GM12878 (cell line): ENCODE measurements at regions not wholly inside any gene's neighbourhood (a gene's known extent, or its start where the extent isn't known, plus 50 kb on each side); places are given as distances from the start of the nearest gene placed in this dataset.

Source experiments
- ATAC-seq: fragments of 200-7000 bp; cut with Tn5 transposase; 3 replicates; pipeline ENCODE4 v1.9.1; 2020; ENCODE audit warnings: mild to moderate bottlenecking, moderate library complexity
- BruUV-seq: library from RNA; stranded (reverse); fragments of 400-500 nt; replicated peaks from 2 replicates; lab custom pipeline; 2021; lab: Mats Ljungman, UMichigan
- CTCF ChIA-PET: fragments of 300-600 bp; sonication (Branson Sonifier 250); formaldehyde crosslinking; extraction: SDS; loops from one replicate; lab custom pipeline; 2021; ENCODE audit warnings: inconsistent platforms; lab: Yijun Ruan, JAX
- POLR2A ChIA-PET: fragments of 350-600 bp; formaldehyde crosslinking; extraction: SDS; loops from one replicate; lab custom pipeline; 2021; ENCODE audit warnings: inconsistent platforms; lab: Charles Lee
- RAD21 ChIA-PET: fragments of 300-600 bp; sonication (Branson Sonifier 250); formaldehyde crosslinking; loops from one replicate; lab custom pipeline; 2023; ENCODE audit warnings: antibody characterized with exemption; ENCODE audit not compliant: unreplicated experiment; lab: Charles Lee
- SMC1A ChIA-PET: fragments of 300-600 bp; sonication (Branson Sonifier 250); formaldehyde crosslinking; loops from one replicate; lab custom pipeline; 2023; ENCODE audit not compliant: unreplicated experiment, uncharacterized antibody; lab: Charles Lee
- DNase-seq: peaks from one replicate; pipeline ENCODE4 v3.0.0-alpha.2; 2011; ENCODE audit warnings: low read depth, low spot score
- FAIRE-seq: peaks from 3 replicates; lab custom pipeline; 2011; peaks lifted over from hg19 to GRCh38; lab: Jason Lieb, UNC
- H2AFZ ChIP-seq: 2 replicates; pipeline ENCODE4 v1.6.0; 2011; ENCODE audit warnings: low read depth, low read length, control low read depth; ENCODE audit not compliant: control insufficient read depth
- H3K27ac ChIP-seq: 2 replicates; pipeline ENCODE4 v1.5.1; 2011; ENCODE audit warnings: control low read depth; ENCODE audit not compliant: control insufficient read depth, insufficient read depth
- H3K27me3 ChIP-seq, 2 experiments: replicated peaks in 1 of 2; 2 replicates each; pipeline versions ENCODE4 v1.6.0 to v1.6.1; 2011; ENCODE audit warnings: low read length in 1 of 2; ENCODE audit not compliant: control insufficient read depth in 2 of 2, insufficient read depth in 2 of 2
- H3K36me3 ChIP-seq, 2 experiments: 2 replicates each; pipeline ENCODE4 v1.5.1; 2011; ENCODE audit warnings: low read length in 1 of 2; ENCODE audit not compliant: control insufficient read depth in 2 of 2, insufficient read depth in 2 of 2
- H3K4me1 ChIP-seq: 2 replicates; pipeline ENCODE4 v1.6.1; 2011; ENCODE audit warnings: mild to moderate bottlenecking, low read length, moderate library complexity, mixed read lengths; ENCODE audit not compliant: control insufficient read depth, insufficient read depth
- H3K4me2 ChIP-seq: 2 replicates; pipeline ENCODE4 v1.6.0; 2011; ENCODE audit warnings: control low read depth; ENCODE audit not compliant: control insufficient read depth, insufficient read depth
- H3K4me3 ChIP-seq: fragments of 200-600 bp; sonication (generic); 2 replicates; pipeline ENCODE4 v1.5.1; 2016
- H3K79me2 ChIP-seq: 2 replicates; pipeline ENCODE4 v1.6.0; 2011; ENCODE audit warnings: low read length; ENCODE audit not compliant: control insufficient read depth, insufficient read depth
- H3K9ac ChIP-seq: 2 replicates; pipeline ENCODE4 v1.8.0; 2011; ENCODE audit warnings: low read length, control low read depth, mixed read lengths; ENCODE audit not compliant: control insufficient read depth, insufficient read depth
- H3K9me3 ChIP-seq: replicated peaks from 3 replicates; pipeline ENCODE4 v1.5.1; 2011; ENCODE audit warnings: mild to moderate bottlenecking, low read length; ENCODE audit not compliant: control insufficient read depth, insufficient read depth
- H4K20me1 ChIP-seq: 2 replicates; pipeline ENCODE4 v1.6.0; 2011; ENCODE audit not compliant: control insufficient read depth, insufficient read depth
- CBX5 ChIP-seq: sonication (generic); IDR thresholded peaks from 2 replicates; pipeline ENCODE4 v1.6.1; 2016; ENCODE audit warnings: low read depth, moderate library complexity, mild to moderate bottlenecking, inconsistent platforms
- FOXK2 ChIP-seq: fragments of 450-650 bp; IDR thresholded peaks from 2 replicates; pipeline ENCODE4 v1.6.1; 2017; ENCODE audit warnings: mild to moderate bottlenecking, moderate library complexity
- GABPA ChIP-seq: IDR thresholded peaks from 2 replicates; pipeline ENCODE4 v1.6.1; 2014; ENCODE audit warnings: antibody characterized with exemption, low read depth, mild to moderate bottlenecking, inconsistent platforms
- MEF2A ChIP-seq: IDR thresholded peaks from 2 replicates; pipeline ENCODE4 v1.6.1; 2011; ENCODE audit warnings: low read depth, mild to moderate bottlenecking, low read length, moderate library complexity; ENCODE audit not compliant: insufficient read depth
- NFYA ChIP-seq: IDR thresholded peaks from 2 replicates; pipeline ENCODE4 v1.6.1; 2011; ENCODE audit warnings: low read depth, mild to moderate bottlenecking, low read length, improper control_type of control experiment, borderline replicate concordance
- NR2C1 ChIP-seq: fragments of 450-650 bp; IDR thresholded peaks from 2 replicates; pipeline ENCODE4 v1.6.1; 2017; ENCODE audit warnings: antibody characterized with exemption, mild to moderate bottlenecking, moderate library complexity
- POLR2AphosphoS2 ChIP-seq: IDR thresholded peaks from 2 replicates; pipeline ENCODE4 v1.6.1; 2011; ENCODE audit warnings: low read depth, mild to moderate bottlenecking, low read length, improper control_type of control experiment, moderate library complexity
- RELA ChIP-seq: fragments of 450-650 bp; IDR thresholded peaks from 2 replicates; pipeline ENCODE4 v1.8.0; 2014; ENCODE audit warnings: borderline replicate concordance; ENCODE audit not compliant: partially characterized antibody
- SMAD1 ChIP-seq: fragments of 450-650 bp; IDR thresholded peaks from 2 replicates; pipeline ENCODE4 v1.6.1; 2018; ENCODE audit warnings: mild to moderate bottlenecking, low read depth; ENCODE audit not compliant: partially characterized antibody
- TAF1 ChIP-seq: IDR thresholded peaks from 2 replicates; pipeline ENCODE4 v1.6.1; 2011; ENCODE audit warnings: mild to moderate bottlenecking, low read depth, low read length, borderline replicate concordance
- WGBS: methylation state at CpG from one replicate; pipeline ENCODE4 v1.1.6; 2016; ENCODE audit warnings: low lambda C conversion rate; ENCODE audit not compliant: insufficient replicate concordance, insufficient coverage; ENCODE audit errors: missing lambda C conversion rate; 5-methylcytosine and 5-hydroxymethylcytosine counted together
- in situ Hi-C: fragments of 300-500 bp; cut with MboI; formaldehyde crosslinking; loops from 9 replicates; pipeline ENCODE4 v1.14.3; 2018; ENCODE audit warnings: mixed read lengths
- intact Hi-C: fragments of 100-400 bp; cut with micrococcal nuclease; formaldehyde crosslinking; loops from one replicate; pipeline ENCODE4 v1.14.2; 2022; ENCODE audit not compliant: unreplicated experiment
- TF ChIP-seq, protein P1 (sequence below): IDR thresholded peaks from 2 replicates; pipeline ENCODE4 v1.6.1; 2011; ENCODE audit warnings: low read depth, low read length, improper control_type of control experiment, borderline replicate concordance
- TF ChIP-seq, protein P2 (sequence below): IDR thresholded peaks from 2 replicates; pipeline ENCODE4 v1.6.1; 2011; ENCODE audit warnings: borderline replicate concordance, low read depth, mild to moderate bottlenecking, moderate library complexity, low read length; ENCODE audit not compliant: insufficient read depth, poor library complexity, severe bottlenecking
- TF ChIP-seq, protein P3 (sequence below): fragments of 450-650 bp; IDR thresholded peaks from 2 replicates; pipeline ENCODE4 v1.6.1; 2016; ENCODE audit warnings: mild to moderate bottlenecking

DNA sequence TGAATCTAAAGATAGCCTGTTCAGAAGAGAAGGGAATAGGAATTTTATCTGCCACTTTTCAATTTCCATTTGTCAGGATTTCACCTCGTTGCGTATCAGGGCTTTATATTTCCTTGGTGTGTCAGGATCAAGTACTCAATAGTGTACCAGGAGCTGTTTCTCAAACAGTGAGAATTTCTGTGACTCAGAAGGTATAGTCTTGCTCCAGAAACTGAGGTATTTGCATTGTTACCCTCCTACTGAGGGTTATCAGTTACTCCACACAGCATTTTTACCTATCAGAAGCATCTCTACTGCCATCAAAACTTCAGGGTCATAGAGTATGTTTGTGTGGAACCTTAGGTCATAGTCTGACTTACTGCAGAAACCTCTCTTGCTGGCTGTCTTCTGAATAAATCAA is 271.7 kb upstream of the EDNRB start:
- no TSS peak for BruUV-seq
- H3K36me3 ChIP-seq = no peaks in the 10 kb centered on the region
- no peak overlapping the region for H3K4me2 ChIP-seq
- ATAC-seq (no peak), DNase-seq (no peak), FAIRE-seq (no peak)
- H3K4me1 ChIP-seq = no peaks in the 10 kb centered on the region
- 25% methylated on average over 2 of the region's 2 CpGs for WGBS
- H3K27ac ChIP-seq = no peak overlapping the region
- in situ Hi-C loops (no loop called here), intact Hi-C loops (no loop called here)
- RAD21 ChIA-PET = interaction anchor here (1.0 to 1.7 kb wide), 6 partner anchors 8 to 804 kb away, joined by 3 to 9 read pairs (median 3); no protein-coding TSS in a partner anchor
- no peaks in the 10 kb centered on the region for H3K9me3 ChIP-seq
- CTCF ChIA-PET = interaction anchor here (0.7 to 1.8 kb wide), 3 partner anchors 12 to 263 kb away, joined by 3 to 7 read pairs (median 5); no protein-coding TSS in a partner anchor
- H4K20me1 ChIP-seq = no peaks in the 10 kb centered on the region
- H3K4me3 ChIP-seq = no peak overlapping the region
- no peak overlapping the region for H3K9ac ChIP-seq
- no peaks in the 10 kb centered on the region for H3K79me2 ChIP-seq
- POLR2A ChIA-PET = interaction anchor here (1.0 kb wide), 1 partner anchor 10 kb away, joined by 3 read pairs; no protein-coding TSS in a partner anchor
- TF ChIP-seq NR2C1 (no peak), CBX5 (no peak)
- SMC1A ChIA-PET = interaction anchor here (1.0 to 11.9 kb wide), 4 partner anchors 12 to 804 kb away, joined by 3 to 106 read pairs (median 4); no protein-coding TSS in a partner anchor
- no peak overlapping the region for H2AFZ ChIP-seq
- no peaks in the 10 kb centered on the region for H3K27me3 ChIP-seq

DNA sequence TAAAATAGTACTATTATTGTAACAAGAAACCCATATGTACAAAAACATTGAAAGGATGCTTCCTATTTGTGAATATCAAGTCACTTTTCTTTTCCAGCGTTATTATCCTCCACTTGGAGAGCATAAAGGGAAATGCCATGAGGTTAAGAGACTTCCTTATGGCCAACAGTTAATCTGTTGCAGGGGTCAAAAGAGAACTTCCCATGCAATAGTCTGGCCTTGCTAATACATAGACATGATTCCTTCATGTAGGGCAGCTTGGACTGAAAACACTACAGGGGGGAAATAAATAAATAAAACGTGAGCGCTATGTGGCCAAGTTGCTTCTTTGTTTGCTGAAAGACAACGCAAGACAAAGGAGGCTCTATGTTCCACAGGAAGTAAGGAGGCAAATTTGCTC is 269.1 kb upstream of the EDNRB start:
- no peak overlapping the region for H3K27ac ChIP-seq
- no peak overlapping the region for H3K4me3 ChIP-seq
- H2AFZ ChIP-seq = no peak overlapping the region
- no peak overlapping the region for H3K4me2 ChIP-seq
- H3K36me3 ChIP-seq = no peaks in the 10 kb centered on the region
- H3K9me3 ChIP-seq = peaks cover 2% of the 10 kb centered on the region; the same call in 2 of the 3 replicates
- no TSS peak for BruUV-seq
- intact Hi-C loops (no loop called here), in situ Hi-C loops (no loop called here)
- no peaks in the 10 kb centered on the region for H3K4me1 ChIP-seq
- SMC1A ChIA-PET = interaction anchor here (0.6 to 11.9 kb wide), 3 partner anchors 14 to 259 kb away, joined by 3 to 106 read pairs (median 4); no protein-coding TSS in a partner anchor
- CTCF ChIA-PET = interaction anchor here (0.6 to 2.1 kb wide), 3 partner anchors 53 to 791 kb away, joined by 3 to 8 read pairs (median 4); no protein-coding TSS in a partner anchor
- WGBS = 42% methylated on average over 4 of the region's 4 CpGs
- TF ChIP-seq RELA (no peak), GABPA (no peak), NFYA (no peak), POLR2AphosphoS2 (no peak), TAF1 (no peak), FOXK2 (no peak), MEF2A (no peak), SMAD1 (no peak)
- TF ChIP-seq, protein P1, sequence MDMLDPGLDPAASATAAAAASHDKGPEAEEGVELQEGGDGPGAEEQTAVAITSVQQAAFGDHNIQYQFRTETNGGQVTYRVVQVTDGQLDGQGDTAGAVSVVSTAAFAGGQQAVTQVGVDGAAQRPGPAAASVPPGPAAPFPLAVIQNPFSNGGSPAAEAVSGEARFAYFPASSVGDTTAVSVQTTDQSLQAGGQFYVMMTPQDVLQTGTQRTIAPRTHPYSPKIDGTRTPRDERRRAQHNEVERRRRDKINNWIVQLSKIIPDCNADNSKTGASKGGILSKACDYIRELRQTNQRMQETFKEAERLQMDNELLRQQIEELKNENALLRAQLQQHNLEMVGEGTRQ = no peak
- TF ChIP-seq, protein P2, sequence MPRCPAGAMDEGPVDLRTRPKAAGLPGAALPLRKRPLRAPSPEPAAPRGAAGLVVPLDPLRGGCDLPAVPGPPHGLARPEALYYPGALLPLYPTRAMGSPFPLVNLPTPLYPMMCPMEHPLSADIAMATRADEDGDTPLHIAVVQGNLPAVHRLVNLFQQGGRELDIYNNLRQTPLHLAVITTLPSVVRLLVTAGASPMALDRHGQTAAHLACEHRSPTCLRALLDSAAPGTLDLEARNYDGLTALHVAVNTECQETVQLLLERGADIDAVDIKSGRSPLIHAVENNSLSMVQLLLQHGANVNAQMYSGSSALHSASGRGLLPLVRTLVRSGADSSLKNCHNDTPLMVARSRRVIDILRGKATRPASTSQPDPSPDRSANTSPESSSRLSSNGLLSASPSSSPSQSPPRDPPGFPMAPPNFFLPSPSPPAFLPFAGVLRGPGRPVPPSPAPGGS = no peak
- TF ChIP-seq, protein P3, sequence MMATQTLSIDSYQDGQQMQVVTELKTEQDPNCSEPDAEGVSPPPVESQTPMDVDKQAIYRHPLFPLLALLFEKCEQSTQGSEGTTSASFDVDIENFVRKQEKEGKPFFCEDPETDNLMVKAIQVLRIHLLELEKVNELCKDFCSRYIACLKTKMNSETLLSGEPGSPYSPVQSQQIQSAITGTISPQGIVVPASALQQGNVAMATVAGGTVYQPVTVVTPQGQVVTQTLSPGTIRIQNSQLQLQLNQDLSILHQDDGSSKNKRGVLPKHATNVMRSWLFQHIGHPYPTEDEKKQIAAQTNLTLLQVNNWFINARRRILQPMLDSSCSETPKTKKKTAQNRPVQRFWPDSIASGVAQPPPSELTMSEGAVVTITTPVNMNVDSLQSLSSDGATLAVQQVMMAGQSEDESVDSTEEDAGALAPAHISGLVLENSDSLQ = no peak
- RAD21 ChIA-PET = interaction anchor here (0.7 to 1.2 kb wide), 2 partner anchors 10 to 49 kb away, joined by 3 to 4 read pairs; no protein-coding TSS in a partner anchor
- FAIRE-seq = no peak
- no peak for ATAC-seq
- POLR2A ChIA-PET = no interaction called here
- no peaks in the 10 kb centered on the region for H4K20me1 ChIP-seq
- H3K27me3 ChIP-seq = no peaks in the 10 kb centered on the region
- no peaks in the 10 kb centered on the region for H3K79me2 ChIP-seq
- no peak for DNase-seq
- H3K9ac ChIP-seq = no peak overlapping the region
